ENCODE measurements at regions not wholly inside any gene's neighbourhood (a gene's known extent, or its start where the extent isn't known, plus 50 kb on each side); places are given as distances from the start of the nearest gene placed in this dataset.

- peaks cover 6% of the 10 kb centered on the region; the same call in 1 of the 2 replicates for H3K4me1 ChIP-seq (ENCODE audit: control insufficient read depth, low read length)
- no peaks in the 10 kb centered on the region for H3K9me2 ChIP-seq (replicated peaks; ENCODE audit: control insufficient read depth, low read length)
- no peak overlapping the region for H3K4me3 ChIP-seq (ENCODE audit: low read length)
- no peaks in the 10 kb centered on the region for H3K36me3 ChIP-seq (ENCODE audit: control insufficient read depth, low read length)
- no peak overlapping the region for H3K4me2 ChIP-seq (ENCODE audit: low read length)
- no peaks in the 10 kb centered on the region for H3K9me3 ChIP-seq (ENCODE audit: control insufficient read depth, insufficient read depth, low read length)
- no peak overlapping the region for H3K27ac ChIP-seq (ENCODE audit: low read depth, low read length)
- no peaks in the 10 kb centered on the region for H3K79me2 ChIP-seq (ENCODE audit: control insufficient read depth, low read length)
- H4K20me1 ChIP-seq (ENCODE audit: control insufficient read depth, insufficient read depth, low read depth, low read length): no peaks in the 10 kb centered on the region; the same call in 1 of the 2 replicates
- TF ChIP-seq EZH2phosphoT487 (IDR thresholded peaks at IDR 0.05; ENCODE audit: borderline replicate concordance, low read length): no peak
- TF ChIP-seq CTCF (IDR thresholded peaks at IDR 0.05; ENCODE audit: low read depth, low read length, poor library complexity, severe bottlenecking): no peak
- no peaks in the 10 kb centered on the region for H3F3A ChIP-seq (ENCODE audit: control insufficient read depth, insufficient read depth)
- H3K27me3 ChIP-seq (ENCODE audit: control insufficient read depth, low read length): no peaks in the 10 kb centered on the region
These were observed 102.7 kb upstream of the CARMIL1 start for GRCh38 chr6:25176466-25176865.

GRCh38 chr6:25177500-25178028, 101.6 kb upstream of the CARMIL1 start:
- Histone ChIP-seq H3K27me3 (ENCODE audit: control insufficient read depth, low read length) (no peaks in the 10 kb centered on the region), H3K4me2 (ENCODE audit: low read length) (no peak overlapping the region), H4K20me1 (ENCODE audit: control insufficient read depth, insufficient read depth, low read depth, low read length) (no peaks in the 10 kb centered on the region; the same call in 1 of the 2 replicates), H3K79me2 (ENCODE audit: control insufficient read depth, low read length) (no peaks in the 10 kb centered on the region), H3K4me1 (ENCODE audit: control insufficient read depth, low read length) (peaks cover 6% of the 10 kb centered on the region; the same call in 1 of the 2 replicates), H3K4me3 (ENCODE audit: low read length) (no peak overlapping the region), H3K27ac (ENCODE audit: low read depth, low read length) (no peak overlapping the region), H3F3A (ENCODE audit: control insufficient read depth, insufficient read depth) (no peaks in the 10 kb centered on the region), H3K9me3 (ENCODE audit: control insufficient read depth, insufficient read depth, low read length) (no peaks in the 10 kb centered on the region), H3K9me2 (replicated peaks; ENCODE audit: control insufficient read depth, low read length) (no peaks in the 10 kb centered on the region), H3K36me3 (ENCODE audit: control insufficient read depth, low read length) (no peaks in the 10 kb centered on the region)
- TF ChIP-seq CTCF (IDR thresholded peaks at IDR 0.05; ENCODE audit: low read depth, low read length, poor library complexity, severe bottlenecking) (no peak), EZH2phosphoT487 (IDR thresholded peaks at IDR 0.05; ENCODE audit: borderline replicate concordance, low read length) (no peak)

GRCh38 chr6:25178336-25179035, 100.7 kb upstream of the CARMIL1 start:
- H3K27ac ChIP-seq (ENCODE audit: low read depth, low read length): no peak overlapping the region
- no peak overlapping the region for H3K4me2 ChIP-seq (ENCODE audit: low read length)
- no peaks in the 10 kb centered on the region for H3F3A ChIP-seq (ENCODE audit: control insufficient read depth, insufficient read depth)
- no peaks in the 10 kb centered on the region; the same call in 1 of the 2 replicates for H4K20me1 ChIP-seq (ENCODE audit: control insufficient read depth, insufficient read depth, low read depth, low read length)
- no peaks in the 10 kb centered on the region for H3K9me3 ChIP-seq (ENCODE audit: control insufficient read depth, insufficient read depth, low read length)
- no peak overlapping the region for H3K4me3 ChIP-seq (ENCODE audit: low read length)
- H3K27me3 ChIP-seq (ENCODE audit: control insufficient read depth, low read length): no peaks in the 10 kb centered on the region
- TF ChIP-seq EZH2phosphoT487 (IDR thresholded peaks at IDR 0.05; ENCODE audit: borderline replicate concordance, low read length): no peak
- TF ChIP-seq CTCF (IDR thresholded peaks at IDR 0.05; ENCODE audit: low read depth, low read length, poor library complexity, severe bottlenecking): no peak
- peaks cover 6% of the 10 kb centered on the region; the same call in 1 of the 2 replicates for H3K4me1 ChIP-seq (ENCODE audit: control insufficient read depth, low read length)
- no peaks in the 10 kb centered on the region for H3K36me3 ChIP-seq (ENCODE audit: control insufficient read depth, low read length)
- no peaks in the 10 kb centered on the region for H3K79me2 ChIP-seq (ENCODE audit: control insufficient read depth, low read length)
- H3K9me2 ChIP-seq (replicated peaks; ENCODE audit: control insufficient read depth, low read length): no peaks in the 10 kb centered on the region

Data from DOHH2 (cell line).